NCI-H2029 (cell line): ENCODE measurements at regions not wholly inside any gene's neighbourhood (a gene's known extent, or its start where the extent isn't known, plus 50 kb on each side); places are given as distances from the start of the nearest gene placed in this dataset.

Experiments
- DNase-seq: peaks from one replicate; lab custom pipeline; 2025; lab: John Stamatoyannopoulos, UW

GRCh38 chr2:16561676-16562075 is 104.0 kb downstream of the CYRIA start:
- no peak for DNase-seq

GRCh38 chr2:16561251-16561650 is 104.4 kb downstream of the CYRIA start:
- no peak for DNase-seq

- no peak for DNase-seq
Observed at GRCh38 chr2:16559278-16560067, 106.2 kb downstream of the CYRIA start.

GRCh38 chr2:16554060-16554583 is 111.5 kb downstream of the CYRIA start:
- no peak for DNase-seq

- no peak for DNase-seq
Observed at GRCh38 chr2:16553226-16553625, 112.4 kb downstream of the CYRIA start.

- DNase-seq: no peak
Observed at GRCh38 chr2:16552202-16552601, 113.4 kb downstream of the CYRIA start.

GRCh38 chr2:16548036-16548435 is 117.6 kb downstream of the CYRIA start:
- DNase-seq: no peak

GRCh38 chr2:16546128-16546754 is 119.4 kb downstream of the CYRIA start:
- no peak for DNase-seq

GRCh38 chr2:16538707-16539106 is 126.9 kb downstream of the CYRIA start:
- no peak for DNase-seq

- no peak for DNase-seq
Observed at GRCh38 chr2:16537347-16537746, 128.3 kb downstream of the CYRIA start.

GRCh38 chr2:16526193-16526592 is 139.4 kb downstream of the CYRIA start:
- no peak for DNase-seq

- DNase-seq: no peak
Observed at GRCh38 chr2:16525265-16525887, 140.3 kb downstream of the CYRIA start.

GRCh38 chr2:16523711-16524110 is 141.9 kb downstream of the CYRIA start:
- DNase-seq: no peak

- DNase-seq: no peak
Observed at GRCh38 chr2:16522031-16522831, 143.4 kb downstream of the CYRIA start.

GRCh38 chr2:16520891-16521290 is 144.7 kb downstream of the CYRIA start:
- no peak for DNase-seq

- DNase-seq: no peak
Observed at GRCh38 chr2:16515696-16516095, 149.9 kb downstream of the CYRIA start.

- DNase-seq: no peak
Observed at GRCh38 chr2:16513626-16514025, 152.0 kb downstream of the CYRIA start.

GRCh38 chr2:16511041-16511440 is 154.6 kb downstream of the CYRIA start:
- DNase-seq: no peak

- DNase-seq: no peak
Observed at GRCh38 chr2:16509042-16509441, 156.6 kb downstream of the CYRIA start.

- DNase-seq: no peak
Observed at GRCh38 chr2:16508490-16508851, 157.2 kb downstream of the CYRIA start.

- DNase-seq: no peak
Observed at GRCh38 chr2:16507655-16508489, 157.8 kb downstream of the CYRIA start.
